Choroid plexus epithelial cell (primary cell): ENCODE measurements at regions not wholly inside any gene's neighbourhood (a gene's known extent, or its start where the extent isn't known, plus 50 kb on each side); places are given as distances from the start of the nearest gene placed in this dataset.
"Not testable (repeated sequence)": the region's sequence is repeated elsewhere in the genome, so short reads cannot be mapped to it uniquely, and the experiment has no call there.

ENCODE experiments used
- DNase-seq: peaks from one replicate; pipeline ENCODE4 v3.0.0-alpha.2; 2010; ENCODE audit warnings: low read depth
- H3K4me3 ChIP-seq: 2 replicates; pipeline ENCODE4 v1.5.1; 2011; ENCODE audit warnings: low read depth, mild to moderate bottlenecking, control low read depth, low read length, moderate library complexity
- CTCF ChIP-seq: conservative IDR thresholded peaks from 2 replicates; pipeline ENCODE4 v1.5.1; 2011; ENCODE audit warnings: low read depth, mild to moderate bottlenecking, control low read depth, inconsistent platforms, low read length, moderate library complexity

GRCh38 chr1:148328884-148329283 lies 154.2 kb downstream of the PPIAL4G start:
- peak overlapping the region; percentile 37 for H3K4me3 ChIP-seq
- no peak for DNase-seq
- TF ChIP-seq CTCF = no peak

GRCh38 chr1:148325031-148325430 lies 158.1 kb downstream of the PPIAL4G start:
- DNase-seq, H3K4me3 ChIP-seq: not testable (repeated sequence)

GRCh38 chr1:148324465-148324864 lies 158.6 kb downstream of the PPIAL4G start:
- DNase-seq, H3K4me3 ChIP-seq: not testable (repeated sequence)

- DNase-seq = not testable (repeated sequence)
Observed at GRCh38 chr1:148320079-148320478, 163.0 kb downstream of the PPIAL4G start.

GRCh38 chr1:148318904-148319242 lies 164.2 kb downstream of the PPIAL4G start:
- H3K4me3 ChIP-seq = peak overlapping the region; percentile 55
- no peak for TF ChIP-seq CTCF
- DNase-seq = no peak

More at GRCh38 chr1:148320079-148320478, 163.0 kb downstream of the PPIAL4G start:
- H3K4me3 ChIP-seq = not testable (repeated sequence)

- DNase-seq = peak; percentile 37
- peak overlapping the region; percentile 55 for H3K4me3 ChIP-seq
Observed at GRCh38 chr1:148318123-148318903, 164.8 kb downstream of the PPIAL4G start.

GRCh38 chr1:148317288-148317985 lies 165.4 kb upstream of the NBPF11 start:
- peak overlapping the region; percentile 55 for H3K4me3 ChIP-seq

More at GRCh38 chr1:148318123-148318903, 164.8 kb downstream of the PPIAL4G start:
- TF ChIP-seq CTCF = no peak

More at GRCh38 chr1:148317288-148317985, 165.4 kb upstream of the NBPF11 start:
- TF ChIP-seq CTCF = no peak
- no peak for DNase-seq
